ENCODE measurements at regions not wholly inside any gene's neighbourhood (a gene's known extent, or its start where the extent isn't known, plus 50 kb on each side); places are given as distances from the start of the nearest gene placed in this dataset.

DNA sequence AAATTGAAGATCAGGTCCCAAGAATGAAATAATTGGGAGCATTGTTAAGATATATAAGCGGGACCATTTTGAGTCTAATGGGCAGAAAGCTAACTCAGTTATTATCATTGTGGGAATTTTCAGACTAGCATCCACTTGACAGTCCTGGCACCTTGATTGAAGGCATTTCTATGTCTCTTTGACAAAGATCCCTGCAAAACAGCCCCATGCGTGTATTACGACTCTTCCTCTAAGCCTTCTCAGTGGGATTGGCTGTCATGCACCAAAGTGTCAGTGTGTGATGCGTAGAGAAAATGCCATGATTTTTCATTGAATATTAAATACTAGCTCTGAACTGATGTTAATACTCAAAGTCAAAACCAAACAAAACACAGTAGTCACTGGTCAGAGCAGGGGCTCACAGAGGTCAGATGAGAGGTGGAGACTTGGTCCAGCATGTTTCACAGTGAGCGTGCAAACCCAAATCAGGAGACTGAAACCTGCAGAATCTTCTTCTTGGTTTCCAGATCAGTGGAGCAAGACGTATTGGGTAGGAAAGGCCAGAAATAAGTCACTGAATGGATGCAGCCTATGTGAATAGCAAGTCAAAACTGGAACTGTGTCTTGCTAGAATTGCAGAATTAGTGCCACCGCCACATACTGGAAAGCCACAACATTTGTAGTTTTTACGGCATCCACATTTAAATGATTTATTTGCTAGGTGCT is 303.6 kb upstream of the AKR1E2 start:
- DNase-seq: no peak

DNA sequence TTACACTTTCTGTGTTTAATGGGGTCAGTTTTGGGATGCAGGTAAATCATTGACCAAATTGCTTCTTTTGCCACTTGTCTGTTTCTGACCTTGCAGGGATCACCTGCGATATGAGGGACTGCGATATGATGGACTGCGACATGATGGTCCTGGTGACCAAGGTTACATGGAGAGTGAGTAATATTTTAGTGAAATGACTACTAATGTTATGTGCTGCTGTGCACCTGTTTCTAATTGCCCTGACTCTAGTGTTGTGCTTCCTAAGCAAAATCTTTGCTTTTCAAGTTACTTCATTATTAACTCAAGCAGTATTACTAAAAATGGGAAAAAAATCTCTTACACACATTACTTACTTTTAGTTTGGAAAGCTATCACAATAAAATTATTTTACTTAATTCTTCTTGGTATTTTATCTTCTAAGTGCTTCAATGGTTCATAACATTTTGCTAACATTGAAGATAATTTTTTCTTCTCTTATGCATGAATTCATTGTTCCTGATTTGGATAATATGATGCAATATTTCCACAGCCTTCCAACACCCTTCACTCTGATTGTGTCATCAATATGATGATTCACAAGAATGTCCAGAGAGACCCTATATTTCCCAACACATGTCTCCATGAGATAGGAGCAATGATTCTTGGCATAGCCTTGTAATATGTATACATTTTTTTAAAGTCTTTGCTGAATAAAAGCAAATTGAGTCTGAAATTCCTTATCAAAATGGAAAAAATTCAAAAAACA is 306.2 kb upstream of the AKR1E2 start:
- no peak for DNase-seq

DNA sequence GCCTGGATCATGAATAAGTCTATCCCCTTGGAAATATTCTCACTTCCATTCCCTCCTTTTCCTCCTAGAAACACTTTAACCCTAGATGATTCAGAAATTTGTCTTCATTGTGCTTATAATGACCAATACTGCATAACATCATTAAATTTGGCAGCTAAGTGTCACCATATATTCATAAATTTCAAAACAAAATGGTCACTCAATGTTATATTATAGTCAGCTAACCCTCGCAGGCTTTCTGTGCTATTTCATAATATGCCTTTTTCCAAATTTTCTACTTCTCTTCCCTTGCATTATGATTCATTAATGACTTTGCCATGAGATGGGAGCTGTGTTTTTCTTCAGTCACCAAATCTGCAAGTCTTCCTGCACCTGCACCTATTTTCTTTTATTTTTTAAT is 308.3 kb upstream of the AKR1E2 start:
- DNase-seq: no peak

DNA sequence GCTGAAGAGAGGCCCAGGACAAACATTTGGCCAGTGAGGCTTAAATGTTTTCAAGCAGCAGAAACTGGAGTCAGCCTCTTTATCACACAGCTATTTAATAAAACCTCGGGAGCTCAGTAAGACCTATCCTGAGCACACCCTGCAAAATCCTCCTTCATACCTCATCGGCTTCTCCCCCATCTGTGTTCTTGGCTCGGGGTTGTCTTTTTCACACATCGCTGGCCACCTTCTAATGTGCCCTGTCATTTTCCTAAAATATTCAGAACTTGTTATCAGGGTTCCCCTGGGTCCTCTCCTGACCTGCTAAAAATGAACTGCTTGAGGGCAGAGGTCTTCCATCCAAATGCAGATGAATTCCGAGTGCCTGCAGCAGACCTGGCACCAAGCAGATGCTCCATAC is 310.3 kb upstream of the AKR1E2 start:
- DNase-seq: no peak

DNA sequence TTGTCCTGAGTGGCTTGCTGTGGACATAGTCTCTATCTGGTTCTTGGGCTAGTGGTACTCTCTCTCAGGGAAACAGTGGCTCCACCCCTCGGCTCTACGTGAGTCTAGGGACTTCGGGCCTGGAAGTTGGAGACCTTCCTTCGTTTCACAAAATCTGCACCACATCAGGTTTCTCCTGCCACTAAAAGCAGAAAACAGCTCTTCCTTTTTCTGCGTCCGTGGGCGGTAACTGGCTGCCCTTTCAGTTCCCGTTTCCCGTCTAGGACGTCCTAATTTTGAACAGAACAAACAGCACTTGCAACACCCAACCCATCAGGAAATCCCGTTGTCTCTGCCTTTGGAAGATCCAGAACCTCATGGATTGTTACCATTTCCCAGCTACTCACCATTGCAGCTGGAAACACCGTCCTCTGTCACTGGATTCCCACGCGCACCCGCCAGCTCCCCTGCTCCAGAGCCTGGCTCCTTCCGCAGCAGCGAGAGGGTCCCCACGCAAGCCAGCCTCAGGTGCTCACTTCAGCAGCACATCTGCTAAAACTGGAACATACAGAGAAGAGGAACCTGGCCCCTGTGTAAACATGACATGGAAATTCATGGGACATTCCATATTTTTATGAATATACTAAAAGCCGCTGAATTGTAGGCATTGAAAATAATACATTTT is 311.4 kb upstream of the AKR1E2 start:
- no peak for DNase-seq

DNA sequence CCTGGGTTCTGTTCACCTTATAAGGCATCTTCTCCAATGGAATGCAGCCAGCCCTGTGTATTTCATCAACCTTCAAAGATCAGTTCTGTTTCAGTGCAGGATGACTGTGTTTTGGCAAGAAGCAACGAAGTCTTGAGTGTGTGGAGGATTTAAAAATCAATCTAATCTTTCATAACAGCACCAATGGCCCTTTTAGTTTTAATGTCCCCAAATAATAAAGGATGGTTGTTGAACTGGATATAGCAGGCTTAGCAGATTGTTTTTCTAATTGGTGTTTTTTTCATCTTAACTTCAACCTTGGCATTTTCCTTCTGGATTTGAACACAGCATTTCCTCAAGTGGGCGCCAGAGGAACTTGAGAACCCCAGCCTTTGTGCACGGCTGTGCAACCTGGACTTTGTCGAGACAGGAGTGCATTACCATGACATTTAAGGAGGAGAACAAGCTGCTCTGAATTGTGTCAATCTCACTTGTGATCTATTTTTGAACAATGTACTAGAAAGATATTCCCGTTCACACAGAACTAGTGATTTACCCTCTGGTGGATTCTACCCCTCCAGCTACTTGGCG is 313.3 kb upstream of the AKR1E2 start:
- no peak for DNase-seq

DNA sequence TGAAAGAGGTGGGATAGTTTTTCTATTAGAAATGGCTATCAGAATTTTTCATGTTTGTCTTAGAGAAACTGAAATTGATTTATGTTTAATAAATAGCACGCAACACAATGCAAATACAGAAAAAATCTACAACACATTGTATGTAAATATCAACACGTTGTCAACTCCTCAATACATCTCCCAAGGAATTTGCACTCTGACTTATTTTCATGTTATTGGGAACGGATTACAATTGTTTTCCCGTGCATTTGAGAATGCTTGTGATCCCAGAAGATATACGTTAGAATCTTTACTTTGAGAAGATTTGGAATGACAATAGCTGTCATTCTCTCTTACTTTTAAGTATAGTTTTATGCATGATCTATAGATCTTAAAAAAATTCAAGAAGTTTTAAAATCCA is 313.8 kb upstream of the AKR1E2 start:
- DNase-seq: no peak

DNA sequence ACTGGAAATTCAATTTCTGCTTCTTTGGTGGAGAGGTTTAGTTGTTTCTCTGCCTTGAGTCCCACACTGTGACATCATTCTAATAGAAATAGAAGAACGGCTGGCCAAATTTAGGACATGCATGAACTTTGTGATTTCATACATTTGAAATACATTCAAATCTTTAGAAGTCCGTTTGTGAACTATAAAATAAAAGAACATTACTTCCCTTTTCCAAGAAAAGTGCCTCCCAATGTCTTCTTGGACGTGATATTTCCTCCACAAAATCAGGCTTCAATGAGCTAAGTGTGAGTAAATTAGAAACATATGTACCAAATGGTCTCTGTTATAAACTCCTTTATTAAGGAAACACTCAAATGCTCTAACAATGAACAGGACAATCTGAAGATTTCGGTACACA is 314.5 kb upstream of the AKR1E2 start:
- no peak for DNase-seq

DNA sequence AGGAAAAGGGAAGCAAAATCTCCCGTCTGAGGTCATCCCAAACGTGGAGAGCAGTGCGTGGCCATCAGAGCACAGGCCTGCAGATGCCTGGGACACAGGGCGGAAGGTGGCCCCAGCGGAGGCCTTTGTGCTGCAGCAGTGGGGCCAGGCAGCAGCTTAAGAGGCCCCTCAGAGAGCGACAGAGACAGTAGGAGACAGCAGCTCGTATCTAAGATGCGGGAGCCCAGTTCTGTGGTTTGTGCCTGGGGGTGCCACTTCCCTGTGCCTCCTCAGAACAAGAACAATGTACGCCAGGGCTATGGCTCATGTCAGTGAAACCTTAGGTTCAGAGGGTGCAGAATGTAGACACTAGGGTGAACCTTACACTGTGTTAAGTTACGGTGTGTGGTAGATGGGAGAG is 316.6 kb upstream of the AKR1E2 start:
- no peak for DNase-seq

DNA sequence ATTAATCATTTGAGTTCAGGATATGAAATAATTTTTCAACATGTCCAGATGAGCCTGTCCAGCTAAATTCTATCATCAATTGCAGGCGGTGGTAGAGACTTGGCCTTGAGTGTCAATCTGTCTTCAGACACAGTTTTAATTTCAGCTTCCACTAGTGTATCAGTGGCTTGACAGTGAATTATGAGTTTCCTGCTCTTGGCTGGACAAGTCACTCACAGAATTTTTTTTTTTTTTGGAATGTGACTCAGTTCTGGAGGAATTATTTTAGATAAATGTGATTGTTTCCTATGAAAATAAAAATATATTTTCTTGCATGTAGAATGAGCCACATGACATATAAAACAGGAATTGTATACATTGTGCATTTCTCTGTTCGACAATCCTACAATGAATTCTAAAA is 319.9 kb upstream of the AKR1E2 start:
- DNase-seq: no peak

DNA sequence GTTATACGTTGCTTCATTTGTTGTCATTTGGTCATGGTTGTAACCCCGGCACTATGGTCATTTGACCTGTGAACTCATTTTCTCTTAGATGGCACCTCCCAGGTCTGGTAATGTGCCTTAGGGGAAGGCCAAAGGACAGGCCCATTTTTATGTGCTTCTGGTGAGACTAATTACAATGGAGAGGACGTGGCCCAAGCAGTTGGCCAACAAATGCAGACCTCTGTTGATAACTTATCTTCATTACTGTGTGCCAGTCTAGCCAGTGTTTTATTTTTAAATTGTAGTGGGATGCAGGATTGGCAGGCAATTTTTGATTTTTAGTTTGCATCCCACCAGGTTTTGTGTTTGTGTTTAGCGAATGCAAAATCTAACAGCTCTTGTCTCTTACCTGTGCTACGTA is 321.5 kb upstream of the AKR1E2 start:
- DNase-seq: no peak

DNA sequence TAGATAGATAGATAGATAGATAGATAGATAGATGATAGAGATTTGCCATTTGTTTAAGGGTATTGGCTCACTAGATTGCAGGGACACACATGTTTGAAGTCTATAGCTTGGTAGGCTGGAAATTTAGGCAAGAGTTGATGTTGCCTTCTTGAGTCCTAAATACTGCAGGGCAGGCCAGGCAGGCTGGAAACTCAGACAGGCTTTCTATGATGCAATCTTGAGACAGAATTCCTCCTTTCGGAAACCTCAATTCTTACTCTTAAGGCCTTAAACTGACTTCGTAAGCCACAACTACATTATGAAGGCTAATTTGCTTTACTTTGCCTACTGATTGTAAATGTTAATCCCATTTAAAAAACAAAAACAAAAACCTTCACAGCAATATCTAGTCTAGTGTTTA is 322.9 kb upstream of the AKR1E2 start:
- DNase-seq: no peak

DNA sequence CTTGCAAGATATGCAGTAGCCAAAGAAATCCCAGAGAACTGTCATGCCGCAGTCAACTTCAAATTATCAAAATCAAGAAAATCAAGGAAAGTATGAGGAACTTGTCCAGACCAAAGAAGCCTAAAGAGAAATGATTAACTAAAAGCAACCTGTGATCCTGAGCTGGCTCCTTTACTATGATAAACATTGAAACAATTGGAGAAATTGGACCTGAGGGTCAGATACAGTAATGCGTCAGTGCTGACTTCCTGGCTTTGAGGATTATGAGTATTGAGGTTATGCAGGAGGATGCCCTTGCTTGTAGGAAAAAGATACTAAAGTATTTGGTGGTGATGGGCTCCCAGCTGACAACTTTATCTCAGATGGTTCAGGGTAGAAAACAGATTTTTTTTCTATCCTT is 324.7 kb upstream of the AKR1E2 start:
- no peak for DNase-seq

DNA sequence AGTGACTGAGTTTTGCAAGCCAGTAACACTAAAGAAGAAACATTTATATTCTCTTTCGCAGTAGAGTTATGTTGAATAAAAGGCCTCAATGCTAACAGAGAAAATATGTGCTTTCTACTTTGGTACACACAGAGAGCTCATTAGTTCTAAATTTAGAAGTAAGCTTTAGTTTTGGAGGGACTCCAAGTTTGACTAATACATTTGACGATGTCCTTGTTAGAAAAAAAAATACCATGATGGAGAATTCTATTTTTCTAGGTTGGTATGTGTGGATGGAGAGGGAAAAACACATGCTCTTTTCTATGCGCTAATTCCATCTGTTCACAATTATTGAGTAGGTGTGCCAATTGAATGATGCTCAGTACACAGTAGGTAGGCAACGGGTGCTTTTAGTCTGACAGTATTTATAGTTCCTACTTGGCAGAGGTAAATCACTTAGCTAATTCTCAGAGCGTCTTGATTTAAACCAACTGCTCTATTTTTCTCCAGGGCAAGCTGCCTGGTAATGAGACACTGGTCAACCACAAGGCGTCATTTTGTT is 327.2 kb upstream of the AKR1E2 start:
- no peak for DNase-seq

DNA sequence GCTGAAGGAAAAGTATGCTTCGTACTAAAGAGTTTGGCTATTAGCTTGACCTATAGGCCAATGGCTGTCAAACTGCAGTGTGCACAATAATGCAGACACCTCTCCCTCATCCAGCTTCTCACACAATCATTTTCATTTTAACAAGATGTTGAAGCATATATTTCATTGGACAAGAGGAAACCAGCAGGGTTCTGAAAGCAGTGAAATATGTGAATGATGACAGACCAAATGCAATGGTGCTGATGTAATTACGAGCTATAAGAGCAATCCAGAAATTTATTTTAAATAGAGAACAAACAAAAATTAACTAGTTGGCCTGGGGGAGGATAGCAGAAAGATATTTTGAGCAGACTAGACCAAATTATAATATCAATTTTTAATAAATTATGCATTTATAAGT is 331.5 kb upstream of the AKR1E2 start:
- no peak for DNase-seq

DNA sequence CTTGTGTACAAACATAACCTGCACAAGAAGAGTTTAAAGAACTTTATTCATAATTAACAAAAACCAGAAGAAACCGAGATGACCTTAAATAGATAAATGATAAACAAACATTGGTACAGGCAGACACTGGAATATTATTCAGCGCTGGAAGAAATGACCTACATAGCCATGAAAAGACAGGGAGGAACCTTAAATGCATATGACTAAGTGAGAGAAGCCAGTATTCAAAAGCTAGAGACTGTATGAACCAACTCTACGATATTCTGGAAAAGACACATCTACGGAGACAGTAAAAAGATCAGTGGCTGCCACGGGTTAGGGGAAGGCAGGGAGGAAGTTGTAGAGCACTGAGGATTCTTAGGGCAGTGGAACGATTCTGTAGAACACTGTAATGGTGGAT is 333.8 kb upstream of the AKR1E2 start:
- no peak for DNase-seq

DNA sequence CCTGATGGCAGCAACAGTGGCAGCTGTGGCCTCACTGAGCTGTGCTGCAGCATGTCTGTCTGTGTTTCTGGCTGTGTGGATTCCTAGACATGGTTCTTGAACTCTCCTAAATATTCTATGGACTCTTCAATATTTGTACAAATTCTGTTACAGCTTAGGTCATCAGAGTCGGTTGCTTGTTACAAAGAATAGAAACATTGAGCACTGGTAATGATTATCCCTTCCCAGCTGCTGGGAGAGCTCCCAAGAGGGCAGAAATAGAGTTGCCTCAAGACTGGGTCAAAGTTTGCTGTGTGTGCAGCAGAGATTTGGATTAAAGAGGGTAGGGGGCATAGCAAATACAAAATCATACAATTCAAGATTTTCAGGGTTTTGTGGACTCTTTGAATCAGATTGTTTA is 337.1 kb upstream of the AKR1E2 start:
- DNase-seq: no peak

DNA sequence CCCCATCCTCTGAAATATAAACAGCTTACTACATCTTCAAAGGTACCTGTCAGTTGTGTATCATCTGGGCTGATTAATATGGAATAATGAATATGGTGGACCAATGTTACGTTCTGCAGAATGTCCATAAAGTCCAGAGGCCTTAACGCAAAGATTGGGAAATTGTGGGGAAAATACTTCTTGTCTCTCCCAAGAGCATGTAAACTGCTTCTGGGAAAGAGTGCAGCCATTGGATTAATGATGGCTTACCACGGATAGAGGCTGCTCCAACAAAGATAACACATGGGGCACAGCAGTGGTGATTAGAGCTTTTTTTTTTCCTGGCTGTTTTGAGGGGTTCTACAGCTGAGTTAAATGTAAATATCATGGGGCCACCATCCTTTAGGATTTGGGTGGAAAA is 340.4 kb upstream of the AKR1E2 start:
- no peak for DNase-seq

DNA sequence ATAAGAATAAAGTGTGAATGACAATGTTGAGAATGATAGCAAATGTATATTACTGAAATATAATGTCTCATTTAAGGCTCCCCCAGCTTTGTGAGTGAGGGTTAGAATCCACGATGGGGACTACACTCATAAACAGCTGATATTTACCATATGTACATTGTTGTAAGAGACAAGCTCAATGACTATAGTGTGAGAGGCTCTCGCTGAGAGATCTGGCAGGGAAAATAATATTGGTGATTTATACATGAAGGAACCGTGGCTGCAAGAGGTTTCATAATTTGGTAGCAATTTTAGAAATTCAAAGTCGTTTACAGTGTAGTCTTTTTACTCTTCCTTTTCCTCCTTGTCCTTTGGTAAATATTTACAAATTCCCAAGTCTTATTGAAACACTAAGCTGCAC is 342.2 kb upstream of the AKR1E2 start:
- no peak for DNase-seq

DNA sequence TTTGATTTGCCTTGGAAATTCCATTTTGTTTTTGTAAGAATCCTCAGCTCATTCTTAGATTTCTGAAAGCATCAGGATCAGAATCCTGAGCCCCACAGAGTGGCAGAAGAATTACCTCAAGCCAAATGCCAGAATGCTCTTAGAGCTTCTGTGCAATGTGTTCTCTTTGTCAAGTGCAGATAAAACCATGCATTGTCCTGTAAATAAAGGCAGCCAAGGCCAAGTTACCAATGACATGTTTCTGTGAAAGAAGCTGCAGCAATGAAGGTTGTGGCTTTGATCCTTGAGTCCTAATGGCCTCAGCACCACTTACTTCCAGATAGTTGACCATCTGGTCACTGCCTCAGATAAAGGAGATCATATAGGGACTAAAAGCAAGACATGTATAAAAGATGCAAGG is 343.3 kb upstream of the AKR1E2 start:
- DNase-seq: no peak

DNA sequence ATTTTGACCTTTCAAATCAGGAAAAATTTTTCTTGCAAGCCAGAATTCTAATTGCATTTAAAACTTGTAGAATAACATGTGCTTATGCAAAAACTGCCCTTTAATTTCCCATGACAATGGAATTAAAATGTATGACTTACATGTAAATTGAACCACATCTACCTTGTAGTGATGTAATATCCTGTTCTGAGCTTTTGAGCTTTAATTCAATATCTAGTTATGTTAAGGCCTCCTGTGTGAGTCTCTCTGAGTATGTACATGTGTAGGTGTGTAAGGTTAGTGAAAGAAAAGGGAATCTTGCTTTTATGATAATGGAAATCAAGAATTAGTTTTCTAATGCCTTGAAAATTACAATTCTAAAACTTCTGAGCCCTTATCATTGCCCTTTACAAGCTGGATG is 344.8 kb upstream of the AKR1E2 start:
- DNase-seq: no peak

DNA sequence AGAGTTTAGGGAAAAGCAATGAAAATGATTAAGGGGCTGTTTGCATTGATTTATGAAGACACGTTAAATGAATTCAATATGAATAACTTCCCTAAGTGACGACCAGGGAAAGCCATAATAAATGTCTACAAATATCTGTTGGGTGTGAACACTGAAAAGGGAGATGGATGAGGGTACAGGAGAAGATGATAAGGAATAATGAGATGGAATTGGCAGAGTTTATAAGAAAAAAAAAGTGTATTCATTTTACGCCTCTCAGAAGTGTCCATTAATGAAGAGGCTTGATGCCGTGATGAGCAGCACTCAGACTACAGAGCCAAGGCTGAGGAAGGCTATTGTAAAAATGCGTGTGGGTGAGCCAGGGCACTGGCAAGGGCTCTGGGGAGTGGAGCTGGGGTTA is 346.7 kb upstream of the AKR1E2 start:
- no peak for DNase-seq

DNA sequence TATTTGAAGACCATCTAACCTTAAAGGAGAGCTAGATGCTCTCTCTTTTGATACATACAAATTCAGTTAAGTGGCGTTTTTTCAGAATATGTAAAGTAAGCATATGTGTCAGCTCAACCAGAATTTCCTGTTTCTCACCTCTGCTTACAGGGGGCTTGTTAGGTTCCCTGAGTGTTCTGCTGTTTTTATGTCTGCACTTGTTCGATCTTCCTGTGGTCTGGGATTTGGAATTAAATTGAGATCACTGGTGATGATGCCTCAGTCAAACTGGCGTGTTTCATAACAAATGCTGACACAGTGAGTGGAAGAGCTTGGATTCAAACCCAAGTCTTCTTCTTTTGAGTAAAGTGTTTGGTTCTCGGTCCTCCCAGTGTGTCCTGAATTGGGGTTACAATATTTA is 348.3 kb upstream of the AKR1E2 start:
- no peak for DNase-seq
